Suprapubic skin (tissue), 4 donors: ENCODE measurements at regions not wholly inside any gene's neighbourhood (a gene's known extent, or its start where the extent isn't known, plus 50 kb on each side); places are given as distances from the start of the nearest gene placed in this dataset.

Experiments used
- DNase-seq, 2 donors: peaks; one replicate each; pipeline ENCODE4 v3.0.0-alpha.2; 2019; ENCODE audit warnings: low spot score in 2 of 2
- H3K27ac ChIP-seq: fragments of 200-600 bp; sonication (generic); one replicate; pipeline ENCODE4 v1.5.1; 2019
- H3K27me3 ChIP-seq: fragments of 200-600 bp; sonication (generic); one replicate; pipeline ENCODE4 v1.5.1; 2019
- H3K36me3 ChIP-seq: fragments of 200-600 bp; sonication (generic); one replicate; pipeline ENCODE4 v1.5.1; 2019
- H3K4me1 ChIP-seq: fragments of 200-600 bp; sonication (generic); one replicate; pipeline ENCODE4 v1.5.1; 2019
- H3K4me3 ChIP-seq: fragments of 200-600 bp; sonication (generic); one replicate; pipeline ENCODE4 v1.5.1; 2019; ENCODE audit warnings: mild to moderate bottlenecking
- H3K9me3 ChIP-seq: fragments of 200-600 bp; sonication (generic); one replicate; pipeline ENCODE4 v1.5.1; 2019
- EP300 ChIP-seq: sonication (generic); formaldehyde crosslinking; IDR thresholded peaks from one replicate; pipeline ENCODE4 v1.6.1; 2017; ENCODE audit warnings: antibody characterized with exemption
- POLR2A ChIP-seq, 2 donors: fragments of 450-650 bp; IDR thresholded peaks; one replicate each; pipeline ENCODE4 v1.6.1; 2017; ENCODE audit warnings: antibody characterized with exemption in 2 of 2, mild to moderate bottlenecking in 2 of 2, moderate library complexity in 2 of 2
- POLR2AphosphoS5 ChIP-seq, 3 donors: sonication (generic); formaldehyde crosslinking; IDR thresholded peaks; one replicate each; pipeline ENCODE4 v1.6.1; 2017; ENCODE audit warnings: antibody characterized with exemption in 3 of 3
- WGBS: methylation state at CpG from one replicate; pipeline ENCODE4 v1.1.5; 2018; 5-methylcytosine and 5-hydroxymethylcytosine counted together
- TF ChIP-seq, protein P1 (sequence below), 2 donors: fragments of 200-600 bp in 1 of 2; fragments of 450-650 bp in 1 of 2; sonication (generic) in 1 of 2; IDR thresholded peaks; one replicate each; pipeline ENCODE4 v1.5.1; 2016 to 2019; ENCODE audit warnings: antibody characterized with exemption in 2 of 2, mild to moderate bottlenecking in 1 of 2, moderate library complexity in 1 of 2

DNA sequence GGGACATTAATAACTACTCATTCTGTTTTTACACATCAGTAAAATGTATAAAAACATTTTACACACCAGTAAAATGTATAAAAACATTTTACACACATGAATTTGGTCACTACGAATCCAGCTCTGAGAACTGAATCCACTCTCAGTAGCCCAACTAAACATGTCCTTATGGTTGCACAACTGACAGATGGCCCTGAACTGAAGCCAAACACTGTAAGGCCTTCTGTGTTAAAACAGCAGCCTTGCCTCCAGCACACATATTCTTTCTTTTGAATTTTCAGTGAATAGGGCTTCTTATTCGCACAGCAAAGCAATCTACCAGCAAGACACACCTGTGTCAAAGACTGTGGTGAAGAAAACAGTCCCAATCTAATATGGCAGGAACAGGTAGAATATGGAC is 169.9 kb upstream of the FMR1 start:
- H3K4me3 ChIP-seq, result no peak overlapping the region
- H3K4me1 ChIP-seq, result no peaks in the 10 kb centered on the region
- no peaks in the 10 kb centered on the region for H3K9me3 ChIP-seq
- 83% methylated on average over 2 of the region's 2 CpGs for WGBS
- no peak overlapping the region for H3K27ac ChIP-seq
- H3K36me3 ChIP-seq, result no peaks in the 10 kb centered on the region
- H3K27me3 ChIP-seq, result no peaks in the 10 kb centered on the region
- DNase-seq, result no peak
- TF ChIP-seq, protein P1, sequence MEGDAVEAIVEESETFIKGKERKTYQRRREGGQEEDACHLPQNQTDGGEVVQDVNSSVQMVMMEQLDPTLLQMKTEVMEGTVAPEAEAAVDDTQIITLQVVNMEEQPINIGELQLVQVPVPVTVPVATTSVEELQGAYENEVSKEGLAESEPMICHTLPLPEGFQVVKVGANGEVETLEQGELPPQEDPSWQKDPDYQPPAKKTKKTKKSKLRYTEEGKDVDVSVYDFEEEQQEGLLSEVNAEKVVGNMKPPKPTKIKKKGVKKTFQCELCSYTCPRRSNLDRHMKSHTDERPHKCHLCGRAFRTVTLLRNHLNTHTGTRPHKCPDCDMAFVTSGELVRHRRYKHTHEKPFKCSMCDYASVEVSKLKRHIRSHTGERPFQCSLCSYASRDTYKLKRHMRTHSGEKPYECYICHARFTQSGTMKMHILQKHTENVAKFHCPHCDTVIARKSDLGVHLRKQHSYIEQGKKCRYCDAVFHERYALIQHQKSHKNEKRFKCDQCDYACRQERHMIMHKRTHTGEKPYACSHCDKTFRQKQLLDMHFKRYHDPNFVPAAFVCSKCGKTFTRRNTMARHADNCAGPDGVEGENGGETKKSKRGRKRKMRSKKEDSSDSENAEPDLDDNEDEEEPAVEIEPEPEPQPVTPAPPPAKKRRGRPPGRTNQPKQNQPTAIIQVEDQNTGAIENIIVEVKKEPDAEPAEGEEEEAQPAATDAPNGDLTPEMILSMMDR (IDR thresholded peaks at IDR 0.05), result no peak
- TF ChIP-seq POLR2AphosphoS5 (IDR thresholded peaks at IDR 0.05) (no peak), POLR2A (IDR thresholded peaks at IDR 0.05) (no peak), EP300 (no peak)

DNA sequence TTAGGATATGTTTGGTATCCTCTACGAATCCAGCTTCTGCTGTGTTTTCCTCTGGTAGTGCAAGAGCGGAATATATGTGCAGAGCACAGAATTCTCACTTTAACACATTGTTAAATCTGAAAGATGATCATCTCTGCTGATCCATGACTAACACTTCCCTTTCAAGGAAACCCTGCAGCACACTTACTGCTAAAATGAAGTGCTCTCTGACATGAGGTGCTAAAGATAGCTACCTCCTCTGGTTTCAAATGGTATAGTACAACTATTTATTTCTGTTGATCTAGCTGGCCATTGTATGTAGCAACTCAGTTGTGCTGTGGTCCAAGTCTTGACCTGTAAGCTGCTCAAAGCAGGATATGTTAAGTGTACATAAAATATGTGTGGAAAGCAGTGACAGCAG is 162.4 kb upstream of the FMR1 start:
- Histone ChIP-seq H3K27me3 (no peaks in the 10 kb centered on the region), H3K27ac (no peak overlapping the region), H3K4me1 (no peaks in the 10 kb centered on the region), H3K36me3 (no peaks in the 10 kb centered on the region), H3K9me3 (no peaks in the 10 kb centered on the region), H3K4me3 (no peak overlapping the region)
- TF ChIP-seq, protein P1 (IDR thresholded peaks at IDR 0.05), result no peak
- TF ChIP-seq POLR2AphosphoS5 (IDR thresholded peaks at IDR 0.05), result no peak
- no peak for TF ChIP-seq POLR2A (IDR thresholded peaks at IDR 0.05)
- no peak for TF ChIP-seq EP300
- DNase-seq, result no peak
- WGBS, result 77% methylated on average over 2 of the region's 2 CpGs

DNA sequence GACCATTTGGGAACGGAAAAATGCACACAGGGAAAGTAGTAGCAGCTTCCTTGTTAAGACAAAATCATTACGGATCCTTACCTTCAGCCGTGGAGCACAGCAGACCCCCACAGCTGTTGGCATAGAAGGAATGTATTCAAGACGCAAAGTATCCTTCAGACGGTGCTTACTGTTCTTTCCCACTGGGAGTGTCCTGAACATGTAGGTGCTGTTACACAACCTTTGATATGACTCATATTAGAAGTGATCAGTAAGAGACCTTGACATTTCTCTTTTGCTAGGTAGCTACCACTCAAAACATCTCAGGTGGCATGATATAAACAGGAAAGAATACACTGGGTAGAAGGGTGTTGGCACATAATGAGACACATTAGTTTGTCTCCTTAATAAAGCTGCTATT is 154.0 kb upstream of the FMR1 start:
- no peak overlapping the region for H3K27ac ChIP-seq
- 69% methylated on average over 5 of the region's 5 CpGs for WGBS
- no peaks in the 10 kb centered on the region for H3K27me3 ChIP-seq
- H3K4me1 ChIP-seq, result no peaks in the 10 kb centered on the region
- H3K4me3 ChIP-seq, result no peak overlapping the region
- H3K36me3 ChIP-seq, result no peaks in the 10 kb centered on the region
- TF ChIP-seq, protein P1 (IDR thresholded peaks at IDR 0.05), result no peak
- TF ChIP-seq POLR2A (IDR thresholded peaks at IDR 0.05) (no peak), EP300 (no peak), POLR2AphosphoS5 (IDR thresholded peaks at IDR 0.05) (no peak)
- no peaks in the 10 kb centered on the region for H3K9me3 ChIP-seq
- no peak for DNase-seq

DNA sequence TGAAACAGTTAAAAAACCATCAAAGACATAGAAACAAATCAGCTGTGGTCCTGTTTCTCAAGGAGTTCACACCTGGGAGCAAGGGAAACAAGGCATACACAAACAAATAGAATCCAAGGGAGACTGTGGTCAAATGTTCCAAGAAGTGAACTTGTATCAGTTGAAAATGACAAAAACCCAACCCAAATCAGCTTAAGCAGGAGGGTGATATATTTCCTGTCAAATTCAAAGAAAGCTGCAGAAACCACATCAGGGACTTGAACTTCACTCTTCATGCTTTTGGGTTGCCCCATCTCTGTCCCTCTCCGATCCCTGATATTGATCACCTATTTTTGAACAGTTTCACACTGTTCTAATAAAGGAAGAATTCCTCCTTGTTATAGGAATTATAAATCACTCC is 148.6 kb upstream of the FMR1 start:
- H3K4me3 ChIP-seq, result no peak overlapping the region
- H3K27ac ChIP-seq, result no peak overlapping the region
- H3K36me3 ChIP-seq, result no peaks in the 10 kb centered on the region
- H3K4me1 ChIP-seq, result no peaks in the 10 kb centered on the region
- no peak for DNase-seq
- no peak for TF ChIP-seq EP300
- TF ChIP-seq, protein P1 (IDR thresholded peaks at IDR 0.05), result no peak
- no peaks in the 10 kb centered on the region for H3K27me3 ChIP-seq
- H3K9me3 ChIP-seq, result no peaks in the 10 kb centered on the region
- WGBS, result 75% methylated on average over 1 of the region's 1 CpG

DNA sequence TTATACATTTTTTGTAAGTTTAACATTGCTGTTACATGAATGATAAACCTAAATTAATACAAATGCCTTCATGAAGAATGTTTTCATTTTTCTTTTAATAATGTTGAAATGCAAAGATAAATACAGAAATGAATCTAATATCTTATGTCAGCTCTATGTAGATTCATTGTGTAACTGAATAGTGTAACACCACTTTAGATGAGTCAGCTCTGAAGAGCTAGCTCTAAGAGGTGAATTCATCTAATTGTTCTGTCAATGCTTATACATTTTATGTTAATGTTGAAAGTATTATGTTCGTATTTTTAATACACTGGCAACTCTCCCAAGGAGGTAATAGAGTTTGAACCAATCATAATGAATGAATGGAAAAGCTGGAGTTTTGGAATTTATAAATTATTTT is 146.9 kb upstream of the FMR1 start:
- no peak overlapping the region for H3K27ac ChIP-seq
- 49% methylated on average over 1 of the region's 1 CpG for WGBS
- no peaks in the 10 kb centered on the region for H3K4me1 ChIP-seq
- H3K4me3 ChIP-seq, result no peak overlapping the region
- TF ChIP-seq POLR2A (IDR thresholded peaks at IDR 0.05), result no peak
- TF ChIP-seq EP300, result no peak
- TF ChIP-seq POLR2AphosphoS5 (IDR thresholded peaks at IDR 0.05), result no peak
- TF ChIP-seq, protein P1 (IDR thresholded peaks at IDR 0.05), result no peak
- H3K27me3 ChIP-seq, result no peaks in the 10 kb centered on the region
- no peaks in the 10 kb centered on the region for H3K36me3 ChIP-seq
- DNase-seq, result no peak
- H3K9me3 ChIP-seq, result no peaks in the 10 kb centered on the region
